ENCODE measurements at regions not wholly inside any gene's neighbourhood (a gene's known extent, or its start where the extent isn't known, plus 50 kb on each side); places are given as distances from the start of the nearest gene placed in this dataset.

DNA sequence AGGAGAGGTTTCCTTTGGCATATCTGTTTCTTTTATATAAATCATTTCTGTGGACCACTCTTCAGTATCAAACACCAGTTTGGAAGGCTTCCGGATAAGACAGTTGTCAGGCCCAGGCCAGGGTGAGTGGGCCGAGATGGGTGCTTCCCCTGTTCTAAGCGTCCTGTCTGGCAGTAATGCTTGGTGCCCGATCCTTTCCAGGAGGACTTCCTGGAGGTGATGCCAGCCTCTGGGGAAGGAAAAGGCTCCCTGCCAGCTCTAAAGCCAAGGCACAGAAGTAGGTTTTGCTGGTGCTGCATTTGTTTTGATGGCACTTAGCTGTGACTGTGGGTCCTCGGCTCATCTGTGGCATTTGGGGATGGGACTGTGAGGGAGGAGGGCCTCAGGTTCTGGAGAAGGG, 124.4 kb upstream of the RTL1 start:
- TF ChIP-seq, protein P1, sequence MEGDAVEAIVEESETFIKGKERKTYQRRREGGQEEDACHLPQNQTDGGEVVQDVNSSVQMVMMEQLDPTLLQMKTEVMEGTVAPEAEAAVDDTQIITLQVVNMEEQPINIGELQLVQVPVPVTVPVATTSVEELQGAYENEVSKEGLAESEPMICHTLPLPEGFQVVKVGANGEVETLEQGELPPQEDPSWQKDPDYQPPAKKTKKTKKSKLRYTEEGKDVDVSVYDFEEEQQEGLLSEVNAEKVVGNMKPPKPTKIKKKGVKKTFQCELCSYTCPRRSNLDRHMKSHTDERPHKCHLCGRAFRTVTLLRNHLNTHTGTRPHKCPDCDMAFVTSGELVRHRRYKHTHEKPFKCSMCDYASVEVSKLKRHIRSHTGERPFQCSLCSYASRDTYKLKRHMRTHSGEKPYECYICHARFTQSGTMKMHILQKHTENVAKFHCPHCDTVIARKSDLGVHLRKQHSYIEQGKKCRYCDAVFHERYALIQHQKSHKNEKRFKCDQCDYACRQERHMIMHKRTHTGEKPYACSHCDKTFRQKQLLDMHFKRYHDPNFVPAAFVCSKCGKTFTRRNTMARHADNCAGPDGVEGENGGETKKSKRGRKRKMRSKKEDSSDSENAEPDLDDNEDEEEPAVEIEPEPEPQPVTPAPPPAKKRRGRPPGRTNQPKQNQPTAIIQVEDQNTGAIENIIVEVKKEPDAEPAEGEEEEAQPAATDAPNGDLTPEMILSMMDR (IDR thresholded peaks at IDR 0.05; ENCODE audit: insufficient read depth, missing control alignments): no peak
- FAIRE-seq: no peak

DNA sequence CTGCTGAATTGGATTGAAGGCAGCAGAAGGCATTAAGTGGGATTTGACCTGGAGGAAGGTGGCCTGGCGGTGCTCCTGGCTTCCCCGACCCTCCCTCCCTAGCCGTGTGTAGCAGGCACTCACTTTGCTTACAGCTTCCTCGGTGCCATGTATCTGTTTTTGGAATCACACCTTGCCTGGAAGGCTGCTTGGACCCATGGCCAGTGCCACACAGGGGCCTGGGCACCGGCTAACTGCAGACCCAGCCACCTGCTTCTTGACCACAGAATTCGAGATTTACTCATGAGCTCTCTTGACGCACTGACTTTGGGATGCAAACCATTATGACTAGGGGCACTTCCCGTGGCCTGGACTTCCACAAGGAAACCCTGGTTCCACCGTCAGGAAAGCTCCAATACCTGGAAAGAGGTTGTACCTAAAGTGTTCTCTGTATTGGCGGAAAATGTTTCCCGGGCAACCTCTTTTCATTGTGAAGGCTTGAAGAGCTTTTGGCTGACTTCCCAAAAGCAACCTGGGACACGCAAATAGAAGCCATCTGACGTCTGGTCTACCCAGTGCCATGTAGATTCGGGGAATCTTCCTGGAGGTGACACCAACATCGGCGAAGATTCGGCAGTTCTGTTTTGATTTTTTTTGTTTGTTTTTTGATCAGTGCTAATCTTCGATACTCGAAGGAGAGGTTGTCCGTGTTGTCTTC, 125.6 kb upstream of the RTL1 start:
- DNase-seq (ENCODE audit: insufficient read length, low spot score) (no peak), FAIRE-seq (no peak)
- TF ChIP-seq, protein P1 (IDR thresholded peaks at IDR 0.05; ENCODE audit: insufficient read depth, missing control alignments): no peak

More for the DNA sequence above, 124.4 kb upstream of the RTL1 start:
- DNase-seq (ENCODE audit: insufficient read length, low spot score): no peak

DNA sequence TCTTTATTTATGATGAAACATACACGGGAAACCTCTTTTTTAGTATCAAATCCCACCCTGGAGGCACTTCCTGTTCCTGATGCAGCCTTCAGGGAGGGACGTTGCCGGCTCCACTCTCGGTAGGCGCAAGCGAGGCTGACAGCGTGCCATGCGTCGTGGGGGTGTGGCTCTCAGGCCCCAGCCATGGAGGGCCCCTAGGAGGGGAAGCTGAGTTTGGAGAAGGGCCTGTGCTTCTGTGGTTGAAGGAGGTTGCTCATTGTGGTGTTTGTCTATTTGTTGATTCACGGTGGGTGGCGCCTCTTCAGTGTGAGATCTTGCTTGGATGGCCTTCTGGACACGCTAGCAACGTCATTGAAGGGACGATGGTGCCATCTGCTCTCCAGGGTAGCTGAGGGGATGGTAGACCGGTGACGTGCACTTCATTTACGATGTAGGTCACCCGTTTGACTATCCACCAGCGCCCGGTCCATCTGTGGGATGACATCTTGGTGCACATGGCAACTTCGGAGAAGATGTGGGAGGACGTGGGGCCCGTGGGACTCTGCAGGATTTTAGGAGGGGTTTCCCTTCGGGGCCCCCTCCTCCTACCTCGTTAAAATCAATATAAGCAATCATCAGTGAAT, 126.3 kb upstream of the RTL1 start:
- no peak for FAIRE-seq

GRCh38 chr14:101030586-101030985, 127.1 kb upstream of the RTL1 start:
- DNase-seq (ENCODE audit: insufficient read length, low spot score): no peak
- TF ChIP-seq, protein P1 (IDR thresholded peaks at IDR 0.05; ENCODE audit: insufficient read depth, missing control alignments): no peak
- no peak for FAIRE-seq

More for the DNA sequence above, 126.3 kb upstream of the RTL1 start:
- TF ChIP-seq, protein P1 (IDR thresholded peaks at IDR 0.05; ENCODE audit: insufficient read depth, missing control alignments): no peak
- DNase-seq (ENCODE audit: insufficient read length, low spot score): no peak

- DNase-seq (ENCODE audit: insufficient read length, low spot score): no peak
- TF ChIP-seq, protein P1 (IDR thresholded peaks at IDR 0.05; ENCODE audit: insufficient read depth, missing control alignments): no peak
- FAIRE-seq: no peak
These were observed 127.7 kb upstream of the RTL1 start for GRCh38 chr14:101031186-101031585.

DNA sequence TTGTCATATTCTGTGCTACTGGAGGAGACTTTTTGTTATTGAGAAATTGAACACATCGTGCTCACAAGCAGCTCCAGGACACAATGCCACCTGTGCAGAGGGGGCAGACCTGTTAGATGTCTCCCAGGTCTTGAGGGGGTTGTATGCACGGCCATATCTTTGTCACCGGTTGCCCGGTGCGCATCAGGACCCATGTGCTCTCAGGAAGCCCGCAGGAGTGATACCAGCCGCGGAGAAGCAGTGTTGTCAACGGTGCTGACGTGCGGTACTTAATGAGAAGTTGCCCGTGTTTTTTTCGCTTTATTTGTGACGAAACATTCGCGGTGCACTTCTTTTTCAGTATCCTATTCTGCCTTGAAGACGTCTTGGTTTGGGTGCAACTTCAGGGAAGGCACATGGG, 128.2 kb upstream of the RTL1 start:
- FAIRE-seq (no peak), DNase-seq (ENCODE audit: insufficient read length, low spot score) (no peak)
- TF ChIP-seq, protein P1 (IDR thresholded peaks at IDR 0.05; ENCODE audit: insufficient read depth, missing control alignments): no peak

- no peak for FAIRE-seq
- TF ChIP-seq, protein P1 (IDR thresholded peaks at IDR 0.05; ENCODE audit: insufficient read depth, missing control alignments): no peak
- no peak for DNase-seq (ENCODE audit: insufficient read length, low spot score)
These were observed 128.9 kb upstream of the RTL1 start for GRCh38 chr14:101032433-101032832.
